SKM-1 (cell line): ENCODE measurements at regions not wholly inside any gene's neighbourhood (a gene's known extent, or its start where the extent isn't known, plus 50 kb on each side); places are given as distances from the start of the nearest gene placed in this dataset.
"Not testable (repeated sequence)": the region's sequence is repeated elsewhere in the genome, so short reads cannot be mapped to it uniquely, and the experiment has no call there.

Experiments used
- DNase-seq: peaks from one replicate; lab custom pipeline; 2025; ENCODE audit not compliant: unreplicated experiment; lab: John Stamatoyannopoulos, UW

- DNase-seq: no peak
Observed at GRCh38 chr5:42074353-42074752, 149.3 kb downstream of the FBXO4 start.

- no peak for DNase-seq
Observed at GRCh38 chr5:42089705-42090104, 164.6 kb downstream of the FBXO4 start.

DNA sequence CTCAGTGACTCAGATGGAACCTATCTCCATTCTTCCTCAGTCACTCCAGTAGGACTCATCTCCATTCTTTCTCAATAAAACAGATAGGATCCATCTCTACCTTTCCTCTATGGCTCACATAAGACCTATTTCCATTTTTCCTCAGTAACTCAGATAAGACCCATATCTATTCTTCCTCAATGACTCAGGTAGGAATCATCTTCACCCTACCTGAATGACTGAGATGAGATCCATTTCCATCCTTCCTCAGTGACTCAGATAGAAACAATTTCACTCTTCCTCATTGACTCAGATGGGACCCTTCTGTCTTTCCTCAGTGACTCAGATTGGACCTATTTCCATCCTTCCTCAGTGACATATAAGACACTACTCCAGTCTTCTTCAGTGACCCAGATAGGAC is 165.1 kb downstream of the FBXO4 start:
- no peak for DNase-seq

- DNase-seq: not testable (repeated sequence)
Observed at GRCh38 chr5:42099846-42100245, 174.8 kb downstream of the FBXO4 start.

GRCh38 chr5:42108468-42108867 is 183.4 kb downstream of the FBXO4 start:
- no peak for DNase-seq

- DNase-seq: no peak
Observed at GRCh38 chr5:42109006-42109572, 184.0 kb downstream of the FBXO4 start.

DNA sequence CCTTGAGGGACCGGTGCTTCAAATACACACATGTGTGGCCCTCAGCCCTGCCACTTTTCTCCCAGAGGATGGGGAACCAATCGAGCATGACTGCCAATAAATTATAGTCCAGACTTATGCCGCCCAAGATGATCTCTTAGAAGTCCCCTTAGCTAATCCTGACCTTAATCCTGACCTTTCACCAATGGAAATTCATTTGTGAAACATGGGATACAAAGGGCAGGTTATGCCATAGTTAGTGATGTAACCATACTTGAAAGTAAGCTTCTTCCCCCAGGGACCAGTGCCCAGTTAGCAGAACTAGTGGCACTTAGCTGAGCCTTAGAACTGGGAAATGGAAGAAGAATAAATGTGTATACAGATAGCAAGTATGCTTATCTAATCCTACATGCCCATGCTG is 190.6 kb downstream of the FBXO4 start:
- not testable (repeated sequence) for DNase-seq

DNA sequence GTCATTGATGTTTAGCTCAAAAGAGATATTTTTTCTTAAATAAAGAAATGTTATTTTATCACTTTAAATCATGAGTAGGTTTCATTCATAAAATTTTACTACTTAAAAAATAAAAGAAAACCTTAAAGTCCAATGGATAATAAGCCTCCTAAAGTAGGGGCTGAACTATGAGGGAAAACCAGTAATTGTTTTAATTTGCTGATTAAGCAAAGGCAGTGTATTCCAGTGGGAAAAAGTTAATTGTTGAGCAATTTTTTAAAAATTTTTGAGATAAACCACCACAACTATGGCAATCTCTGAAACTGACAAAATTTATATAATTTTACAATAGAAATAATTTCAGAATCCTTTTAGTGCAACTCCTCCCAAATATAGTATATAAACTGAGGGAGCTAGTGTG is 195.0 kb downstream of the FBXO4 start:
- no peak for DNase-seq

DNA sequence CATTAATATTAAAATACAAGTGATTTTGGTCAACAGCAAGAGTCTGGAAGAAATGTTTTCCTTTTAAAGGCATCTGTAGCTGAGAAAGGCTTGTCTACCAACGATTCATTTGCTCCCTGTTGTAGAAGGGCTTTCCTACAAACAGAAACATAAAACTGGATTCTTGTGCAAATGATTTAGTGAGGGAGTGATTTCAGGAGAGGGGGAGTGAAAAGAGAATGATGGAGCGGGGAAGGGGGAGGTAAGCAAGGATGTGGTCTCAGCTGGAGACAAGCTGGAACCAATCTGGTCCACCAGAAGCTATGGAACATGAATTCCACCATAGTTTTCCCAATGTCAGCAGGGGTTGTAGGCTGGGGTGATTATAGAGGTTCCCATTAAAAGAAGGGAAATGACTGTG is 196.3 kb downstream of the FBXO4 start:
- DNase-seq: no peak

- no peak for DNase-seq
Observed at GRCh38 chr5:42131081-42131480, 206.0 kb downstream of the FBXO4 start.

DNA sequence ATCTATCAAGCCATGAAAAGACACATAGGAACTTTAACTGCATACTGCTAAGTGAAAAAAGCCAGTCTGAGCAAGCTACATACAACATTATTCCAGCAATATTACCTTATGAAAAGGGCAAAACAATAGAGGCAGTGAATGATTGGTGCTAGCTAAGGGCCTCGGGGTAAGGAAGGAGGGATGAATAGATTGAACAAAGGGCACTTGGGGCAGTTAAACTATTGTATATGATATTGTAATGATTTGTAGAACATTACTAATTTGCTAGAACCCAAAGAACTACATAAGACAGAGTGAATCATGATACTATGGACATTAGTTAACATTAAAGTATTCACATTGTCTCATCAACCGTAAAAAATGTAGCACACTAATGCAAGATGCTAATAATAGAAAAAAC is 218.3 kb downstream of the FBXO4 start:
- no peak for DNase-seq

- DNase-seq: no peak
Observed at GRCh38 chr5:42148813-42149212, 223.7 kb downstream of the FBXO4 start.

GRCh38 chr5:42157215-42157614 is 232.1 kb downstream of the FBXO4 start:
- DNase-seq: no peak

GRCh38 chr5:42163083-42163482 is 238.0 kb downstream of the FBXO4 start:
- DNase-seq: no peak

GRCh38 chr5:42168091-42168670 is 243.1 kb downstream of the FBXO4 start:
- DNase-seq: no peak

GRCh38 chr5:42176118-42176517 is 247.1 kb upstream of the GHR start:
- DNase-seq: not testable (repeated sequence)

DNA sequence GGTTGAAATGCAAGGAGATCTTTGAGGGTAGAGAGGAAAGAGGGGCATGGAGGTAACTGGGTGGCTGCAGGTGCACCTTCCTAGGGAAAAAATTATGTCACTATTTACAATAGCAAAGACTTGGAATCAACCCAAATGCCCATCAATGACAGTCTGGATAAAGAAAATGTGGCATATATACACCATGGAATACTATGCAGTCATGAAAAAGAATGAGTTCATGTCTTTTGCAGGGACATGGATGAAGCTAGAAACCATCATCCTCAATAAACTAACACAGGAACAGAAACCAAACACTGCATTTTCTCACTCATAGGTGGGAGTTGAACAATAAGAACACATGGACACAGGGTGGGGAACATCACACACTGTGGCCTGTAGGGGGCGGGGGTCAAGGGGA is 243.4 kb upstream of the GHR start:
- not testable (repeated sequence) for DNase-seq

DNA sequence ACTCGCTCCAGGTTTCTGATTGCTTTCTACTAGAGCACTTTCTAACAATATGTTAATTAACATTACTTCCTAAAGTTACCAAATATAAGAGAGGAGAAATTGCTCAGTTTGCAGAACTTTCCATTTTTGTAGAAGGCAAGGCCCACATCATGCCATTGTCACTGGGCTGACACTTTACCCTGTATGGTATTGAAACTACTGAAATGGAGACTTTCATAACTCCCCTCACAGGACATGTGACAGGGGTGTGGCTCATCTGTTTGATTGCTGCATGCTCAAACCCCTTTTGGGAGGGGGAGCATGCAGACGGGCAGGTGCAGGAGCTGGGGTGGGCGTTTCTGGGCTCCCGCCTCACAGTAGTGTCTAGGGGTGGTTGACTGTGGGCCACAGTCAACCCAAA is 206.3 kb upstream of the GHR start:
- DNase-seq: no peak

GRCh38 chr5:42217791-42218190 is 205.4 kb upstream of the GHR start:
- DNase-seq: no peak

DNA sequence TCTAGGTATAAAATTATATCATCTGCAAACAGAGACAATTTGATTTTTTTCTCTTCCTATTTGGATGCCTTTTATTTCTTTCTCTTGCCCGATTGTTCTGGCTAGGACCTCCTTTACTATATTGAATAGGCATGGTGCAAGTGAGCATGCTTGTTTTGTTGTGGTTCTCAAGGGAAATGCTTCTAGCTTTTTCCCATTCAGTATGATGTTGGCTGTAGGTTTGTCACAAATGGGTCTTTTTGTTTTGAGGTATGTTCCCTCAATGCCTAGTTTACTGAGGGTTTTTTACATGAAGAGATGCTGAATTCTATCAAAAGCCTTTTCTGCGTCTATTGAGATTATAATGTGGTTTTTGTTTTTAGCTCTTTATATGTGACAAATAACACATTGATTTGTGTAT is 198.2 kb upstream of the GHR start:
- no peak for DNase-seq

GRCh38 chr5:42228279-42228678 is 195.0 kb upstream of the GHR start:
- no peak for DNase-seq

- no peak for DNase-seq
Observed at GRCh38 chr5:42230839-42231238, 192.4 kb upstream of the GHR start.

GRCh38 chr5:42235241-42235640 is 188.0 kb upstream of the GHR start:
- no peak for DNase-seq
